H9 (cell line): ENCODE measurements at regions not wholly inside any gene's neighbourhood (a gene's known extent, or its start where the extent isn't known, plus 50 kb on each side); places are given as distances from the start of the nearest gene placed in this dataset.

ENCODE experiments used
- DNase-seq: peaks from one replicate; pipeline ENCODE4 v3.0.0-alpha.2; 2017
- H2AFZ ChIP-seq: one replicate; pipeline ENCODE4 v1.6.1; 2013; ENCODE audit warnings: mild to moderate bottlenecking, low read length, control low read depth, moderate library complexity
- H2AK5ac ChIP-seq: 2 replicates; pipeline ENCODE4 v1.6.1; 2013; ENCODE audit warnings: low read length, control low read depth, mixed read lengths; ENCODE audit not compliant: insufficient read length
- H2BK120ac ChIP-seq: one replicate; pipeline ENCODE4 v1.6.1; 2013; ENCODE audit warnings: low read depth, mild to moderate bottlenecking, low read length, control low read depth, inconsistent platforms; ENCODE audit not compliant: poor library complexity, severe bottlenecking
- H2BK12ac ChIP-seq: 2 replicates; pipeline ENCODE4 v1.6.1; 2013; ENCODE audit warnings: low read length, control low read depth, mixed read lengths, low read depth; ENCODE audit not compliant: insufficient read length
- H2BK15ac ChIP-seq: 2 replicates; pipeline ENCODE4 v1.6.1; 2013; ENCODE audit warnings: low read depth, low read length, control low read depth
- H2BK20ac ChIP-seq: one replicate; pipeline ENCODE4 v1.6.1; 2013; ENCODE audit warnings: low read depth, mild to moderate bottlenecking, low read length, control low read depth, inconsistent platforms; ENCODE audit not compliant: poor library complexity, severe bottlenecking
- H2BK5ac ChIP-seq: 2 replicates; pipeline ENCODE4 v1.6.1; 2013; ENCODE audit warnings: low read length, control low read depth, mixed read lengths; ENCODE audit not compliant: insufficient read length
- H3K14ac ChIP-seq: 2 replicates; pipeline ENCODE4 v1.6.1; 2013; ENCODE audit warnings: low read length, control low read depth; ENCODE audit not compliant: insufficient read depth
- H3K18ac ChIP-seq: 2 replicates; pipeline ENCODE4 v1.6.1; 2013; ENCODE audit warnings: low read depth, mild to moderate bottlenecking, mixed read lengths, low read length, control low read depth; ENCODE audit not compliant: insufficient read length
- H3K23ac ChIP-seq: 2 replicates; pipeline ENCODE4 v1.6.1; 2013; ENCODE audit warnings: low read length, control low read depth, mixed read lengths, low read depth; ENCODE audit not compliant: insufficient read length
- H3K23me2 ChIP-seq: 2 replicates; pipeline ENCODE4 v1.6.1; 2013; ENCODE audit warnings: low read depth, mild to moderate bottlenecking, mixed read lengths, low read length, control low read depth; ENCODE audit not compliant: insufficient read length, poor library complexity, severe bottlenecking
- H3K27ac ChIP-seq: 2 replicates; pipeline ENCODE4 v1.5.1; 2013; ENCODE audit warnings: low read length, control low read depth, mixed read lengths, low read depth; ENCODE audit not compliant: insufficient read length
- H3K27me3 ChIP-seq: 2 replicates; pipeline ENCODE4 v1.6.1; 2013; ENCODE audit warnings: low read length, control low read depth, inconsistent platforms; ENCODE audit not compliant: insufficient read depth
- H3K4ac ChIP-seq: 2 replicates; pipeline ENCODE4 v1.6.1; 2013; ENCODE audit warnings: low read depth, mild to moderate bottlenecking, control low read depth, inconsistent platforms, low read length, moderate library complexity
- H3K4me1 ChIP-seq: 2 replicates; pipeline ENCODE4 v1.6.1; 2013; ENCODE audit warnings: low read length, control low read depth, inconsistent platforms; ENCODE audit not compliant: insufficient read depth
- H3K4me2 ChIP-seq: 2 replicates; pipeline ENCODE4 v1.6.1; 2013; ENCODE audit warnings: low read length, control low read depth, mixed read lengths; ENCODE audit not compliant: insufficient read length, insufficient read depth
- H3K56ac ChIP-seq: 2 replicates; pipeline ENCODE4 v1.6.1; 2013; ENCODE audit warnings: low read depth, mild to moderate bottlenecking, mixed read lengths, low read length, control low read depth; ENCODE audit not compliant: insufficient read length
- H3K79me1 ChIP-seq: 2 replicates; pipeline ENCODE4 v1.6.1; 2013; ENCODE audit warnings: low read depth, mild to moderate bottlenecking, moderate library complexity, low read length, control low read depth, inconsistent platforms; ENCODE audit not compliant: insufficient read depth, poor library complexity, severe bottlenecking
- H3K79me2 ChIP-seq: 2 replicates; pipeline ENCODE4 v1.6.1; 2013; ENCODE audit warnings: low read length, control low read depth, inconsistent platforms; ENCODE audit not compliant: insufficient read depth
- H3K9ac ChIP-seq: 2 replicates; pipeline ENCODE4 v1.6.1; 2013; ENCODE audit warnings: low read length, control low read depth, mixed read lengths; ENCODE audit not compliant: insufficient read length; ENCODE audit errors: extremely low read depth
- H3K9me3 ChIP-seq: one replicate; pipeline ENCODE4 v1.6.1; 2013; ENCODE audit warnings: low read depth, low read length, inconsistent platforms; ENCODE audit not compliant: control insufficient read depth
- H3T11ph ChIP-seq: one replicate; pipeline ENCODE4 v1.6.1; 2013; ENCODE audit warnings: mild to moderate bottlenecking, low read length, control low read depth, inconsistent platforms
- H4K20me1 ChIP-seq: one replicate; pipeline ENCODE4 v1.6.1; 2013; ENCODE audit not compliant: control insufficient read depth, insufficient read length, insufficient read depth
- H4K5ac ChIP-seq: 2 replicates; pipeline ENCODE4 v1.6.1; 2013; ENCODE audit warnings: low read depth, mild to moderate bottlenecking, mixed read lengths, low read length, control low read depth; ENCODE audit not compliant: insufficient read length
- H4K8ac ChIP-seq: replicated peaks from 2 replicates; pipeline ENCODE4 v1.6.1; 2013; ENCODE audit warnings: low read length, control low read depth, mixed read lengths, low read depth; ENCODE audit not compliant: insufficient read length
- H4K91ac ChIP-seq: 2 replicates; pipeline ENCODE4 v1.6.1; 2013; ENCODE audit warnings: low read depth, mild to moderate bottlenecking, moderate library complexity, mixed read lengths, low read length, control low read depth; ENCODE audit not compliant: insufficient read length
- H3K27ac Mint-ChIP-seq, 3 experiments: 2 replicates in 2 of 3; 3 replicates in 1 of 3; pipeline ENCODE4 v1.8.0; 2020 to 2021; ENCODE audit warnings: mixed read lengths in 3 of 3, mild to moderate bottlenecking in 1 of 3, moderate library complexity in 1 of 3
- H3K27me3 Mint-ChIP-seq: 2 replicates; pipeline ENCODE4 v1.8.0; 2021; ENCODE audit warnings: low read depth, mild to moderate bottlenecking, moderate library complexity, mixed read lengths
- H3K36me3 Mint-ChIP-seq, 3 experiments: 2 replicates in 2 of 3; 3 replicates in 1 of 3; pipeline ENCODE4 v1.8.0; 2020 to 2021; ENCODE audit warnings: low read depth in 3 of 3, mixed read lengths in 3 of 3; ENCODE audit not compliant: insufficient read depth in 1 of 3
- H3K4me1 Mint-ChIP-seq, 2 experiments: 2 replicates each; pipeline ENCODE4 v1.8.0; 2020; ENCODE audit warnings: mixed read lengths in 2 of 2
- H3K4me3 Mint-ChIP-seq, 2 experiments: 2 replicates in 1 of 2; 3 replicates in 1 of 2; pipeline ENCODE4 v1.8.0; 2020 to 2021; ENCODE audit warnings: mild to moderate bottlenecking in 2 of 2, mixed read lengths in 2 of 2, moderate library complexity in 1 of 2
- H3K9me3 Mint-ChIP-seq, 2 experiments: 2 replicates in 1 of 2; 3 replicates in 1 of 2; pipeline ENCODE4 v1.8.0; 2020; ENCODE audit warnings: mild to moderate bottlenecking in 2 of 2, mixed read lengths in 2 of 2, moderate library complexity in 1 of 2
- CTCF ChIP-seq: fragments of 200-600 bp; sonication (generic); conservative IDR thresholded peaks from 3 replicates; pipeline ENCODE4 v1.8.0; 2021; ENCODE audit warnings: antibody characterized with exemption, mild to moderate bottlenecking
- WGBS: extraction: QIAGEN DNeasy Blood & Tissue Kit; methylation state at CpG from one replicate; pipeline ENCODE4 v1.1.7; 2013; ENCODE audit warnings: missing lambda C conversion rate, low lambda C conversion rate, mixed read lengths; ENCODE audit not compliant: insufficient read length; ENCODE audit errors: extremely low coverage; 5-methylcytosine and 5-hydroxymethylcytosine counted together

GRCh38 chr17:55587608-55588139, 76.4 kb upstream of the SMIM36 start:
- no peaks in the 10 kb centered on the region for H3K36me3 Mint-ChIP-seq
- H3K9me3 Mint-ChIP-seq, result no peaks in the 10 kb centered on the region
- no peak overlapping the region for H3K56ac ChIP-seq
- no peaks in the 10 kb centered on the region for H3K79me1 ChIP-seq
- no peak overlapping the region for H2BK5ac ChIP-seq
- H3K4me2 ChIP-seq, result no peak overlapping the region
- H4K91ac ChIP-seq, result no peak overlapping the region
- no peaks in the 10 kb centered on the region for H3K79me2 ChIP-seq
- DNase-seq, result no peak
- no peaks in the 10 kb centered on the region for H3K4me1 Mint-ChIP-seq
- H2AFZ ChIP-seq, result no peak overlapping the region
- H3K23ac ChIP-seq, result no peak overlapping the region
- H3K27me3 Mint-ChIP-seq, result no peaks in the 10 kb centered on the region
- no peak overlapping the region for H3K4ac ChIP-seq
- no peak overlapping the region for H2BK12ac ChIP-seq
- H3K4me3 Mint-ChIP-seq, result no peak overlapping the region
- H3K18ac ChIP-seq, result no peak overlapping the region
- H4K8ac ChIP-seq, result no peak overlapping the region
- no peak overlapping the region for H2BK20ac ChIP-seq
- TF ChIP-seq CTCF, result no peak
- no peaks in the 10 kb centered on the region for H3K4me1 ChIP-seq
- no CpG with 5 or more reads among the region's 9 CpGs for WGBS
- H2AK5ac ChIP-seq, result no peak overlapping the region
- no peaks in the 10 kb centered on the region for H4K20me1 ChIP-seq
- H3K14ac ChIP-seq, result no peak overlapping the region
- no peaks in the 10 kb centered on the region for H3K9me3 ChIP-seq
- no peak overlapping the region for H2BK15ac ChIP-seq
- no peak overlapping the region for H3K9ac ChIP-seq
- no peak overlapping the region for H3K27ac Mint-ChIP-seq
- H3K23me2 ChIP-seq, result no peaks in the 10 kb centered on the region
- no peaks in the 10 kb centered on the region for H3K27me3 ChIP-seq
- H4K5ac ChIP-seq, result no peak overlapping the region
- no peak overlapping the region for H3T11ph ChIP-seq
- H2BK120ac ChIP-seq, result no peak overlapping the region
- H3K27ac ChIP-seq, result no peak overlapping the region
